Thymus (tissue), 11 donors: ENCODE measurements at regions not wholly inside any gene's neighbourhood (a gene's known extent, or its start where the extent isn't known, plus 50 kb on each side); places are given as distances from the start of the nearest gene placed in this dataset.

Experiments used
- DNase-seq, 9 donors: peaks; one replicate each; pipeline ENCODE4 v3.0.0-alpha.2; 2013; ENCODE audit warnings: low spot score in 9 of 9, low read depth in 6 of 9, missing footprints in 1 of 9
- H3K27ac ChIP-seq, 2 donors: one replicate each; pipeline ENCODE4 v1.5.1; 2013; ENCODE audit warnings: control low read depth in 1 of 2, low read depth in 1 of 2, low read length in 1 of 2, mild to moderate bottlenecking in 1 of 2, moderate library complexity in 1 of 2
- H3K27me3 ChIP-seq, 2 donors: one replicate each; pipeline ENCODE4 v1.5.1; 2013; ENCODE audit warnings: low read length in 1 of 2; ENCODE audit not compliant: control insufficient read depth in 2 of 2, insufficient read depth in 1 of 2
- H3K36me3 ChIP-seq, 2 donors: one replicate each; pipeline ENCODE4 v1.5.1; 2013; ENCODE audit warnings: low read length in 1 of 2, mild to moderate bottlenecking in 1 of 2, moderate library complexity in 1 of 2; ENCODE audit not compliant: control insufficient read depth in 2 of 2, insufficient read depth in 2 of 2
- H3K4me1 ChIP-seq, 2 donors: one replicate each; pipeline ENCODE4 v1.5.1; 2013; ENCODE audit warnings: low read length in 2 of 2; ENCODE audit not compliant: control insufficient read depth in 2 of 2, insufficient read depth in 2 of 2
- H3K4me3 ChIP-seq, 2 donors: one replicate each; pipeline ENCODE4 v1.5.1; 2013; ENCODE audit warnings: low read length in 2 of 2, control low read depth in 1 of 2, mild to moderate bottlenecking in 1 of 2
- H3K9me3 ChIP-seq, 2 donors: one replicate each; pipeline ENCODE4 v1.5.1; 2013; ENCODE audit warnings: low read length in 1 of 2, mild to moderate bottlenecking in 1 of 2; ENCODE audit not compliant: control insufficient read depth in 2 of 2, insufficient read depth in 1 of 2
- WGBS: extraction: QIAGEN DNeasy Blood & Tissue Kit; methylation state at CpG from one replicate; pipeline ENCODE4 v1.1.7; 2013; 5-methylcytosine and 5-hydroxymethylcytosine counted together
- donor health status: healthy.

DNA sequence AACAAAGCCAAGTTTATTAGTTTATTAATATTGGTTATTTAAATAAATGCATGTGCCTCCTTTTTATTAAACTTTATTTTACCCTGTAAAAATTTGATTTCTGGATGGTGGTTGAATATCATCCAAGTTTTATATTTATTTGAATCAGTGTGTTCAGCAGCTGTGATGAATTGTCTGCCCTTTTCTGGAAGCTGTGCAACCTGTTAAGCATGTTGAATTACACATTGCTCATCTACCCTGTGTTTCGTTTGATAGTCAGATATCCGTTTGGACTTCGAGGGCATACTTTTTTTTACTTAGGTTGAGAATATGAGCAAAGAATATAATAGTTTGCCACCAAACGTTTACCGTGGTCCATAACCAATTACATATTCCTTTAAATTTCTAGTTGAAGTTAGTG is 95.8 kb upstream of the TENM3 start:
- H3K36me3 ChIP-seq = no peaks in the 10 kb centered on the region
- no peak overlapping the region for H3K4me3 ChIP-seq
- H3K9me3 ChIP-seq = no peaks in the 10 kb centered on the region
- WGBS = 89% methylated on average over 5 of the region's 5 CpGs
- no peak overlapping the region for H3K27ac ChIP-seq
- H3K4me1 ChIP-seq = no peaks in the 10 kb centered on the region
- DNase-seq = no peak
- peaks cover 39 to 43% of the 10 kb centered on the region in 2 donors for H3K27me3 ChIP-seq

GRCh38 chr4:182150645-182151044 is 92.6 kb upstream of the TENM3 start:
- Histone ChIP-seq H3K36me3 (no peaks in the 10 kb centered on the region), H3K27ac (no peak overlapping the region), H3K4me1 (no peaks in the 10 kb centered on the region), H3K4me3 (no peak overlapping the region), H3K27me3 (peaks cover 7 to 14% of the 10 kb centered on the region in 2 donors), H3K9me3 (no peaks in the 10 kb centered on the region)
- 90% methylated on average over 3 of the region's 3 CpGs for WGBS
- DNase-seq = no peak

GRCh38 chr4:182155806-182156205 is 87.4 kb upstream of the TENM3 start:
- H3K9me3 ChIP-seq = no peaks in the 10 kb centered on the region
- H3K4me3 ChIP-seq = no peak overlapping the region
- no peak overlapping the region for H3K27ac ChIP-seq
- WGBS = 92% methylated on average over 1 of the region's 1 CpG
- no peaks in the 10 kb centered on the region for H3K4me1 ChIP-seq
- no peak for DNase-seq
- H3K27me3 ChIP-seq = no peaks in the 10 kb centered on the region
- H3K36me3 ChIP-seq = no peaks in the 10 kb centered on the region

- no peak for DNase-seq
- Histone ChIP-seq H3K9me3 (no peaks in the 10 kb centered on the region), H3K27me3 (no peaks in the 10 kb centered on the region), H3K27ac (no peak overlapping the region), H3K36me3 (no peaks in the 10 kb centered on the region), H3K4me1 (no peaks in the 10 kb centered on the region), H3K4me3 (no peak overlapping the region)
- 75% methylated on average over 8 of the region's 8 CpGs for WGBS
Observed at GRCh38 chr4:182163180-182163579, 80.0 kb upstream of the TENM3 start.

GRCh38 chr4:182169572-182169971 is 73.6 kb upstream of the TENM3 start:
- no peak for DNase-seq
- H3K9me3 ChIP-seq = no peaks in the 10 kb centered on the region
- WGBS = 87% methylated on average over 5 of the region's 5 CpGs
- no peak overlapping the region for H3K27ac ChIP-seq
- no peaks in the 10 kb centered on the region for H3K27me3 ChIP-seq
- H3K4me3 ChIP-seq = no peak overlapping the region
- no peaks in the 10 kb centered on the region for H3K4me1 ChIP-seq
- H3K36me3 ChIP-seq = no peaks in the 10 kb centered on the region

GRCh38 chr4:182169987-182170386 is 73.2 kb upstream of the TENM3 start:
- DNase-seq = no peak
- 89% methylated on average over 3 of the region's 3 CpGs for WGBS
- no peaks in the 10 kb centered on the region for H3K4me1 ChIP-seq
- H3K36me3 ChIP-seq = no peaks in the 10 kb centered on the region
- H3K4me3 ChIP-seq = no peak overlapping the region
- no peaks in the 10 kb centered on the region for H3K9me3 ChIP-seq
- H3K27me3 ChIP-seq = no peaks in the 10 kb centered on the region
- H3K27ac ChIP-seq = no peak overlapping the region

DNA sequence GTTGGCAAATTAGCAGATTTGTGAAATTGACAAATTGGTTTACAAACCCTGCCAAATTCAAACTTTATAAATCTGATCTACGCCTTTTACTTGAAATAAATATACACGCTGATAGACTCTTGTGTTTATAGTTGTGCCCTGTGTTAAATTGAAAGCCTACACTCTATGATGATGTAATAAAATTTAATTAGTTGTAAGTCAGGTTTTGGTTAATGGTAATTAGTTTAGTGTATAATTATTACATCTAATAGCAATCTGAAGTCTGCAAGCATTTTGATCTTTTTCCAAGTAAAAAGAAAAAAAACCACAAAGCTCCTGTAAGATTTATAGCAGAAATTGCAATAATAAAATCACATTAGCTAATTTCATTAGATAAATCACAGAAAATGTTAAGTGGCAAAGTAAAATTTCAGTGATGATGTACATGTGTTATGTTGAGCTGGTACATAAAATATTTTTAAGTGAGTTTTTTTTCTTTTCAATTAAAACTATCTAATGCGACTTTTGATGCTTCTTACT is 72.7 kb upstream of the TENM3 start:
- WGBS = 93% methylated on average over 3 of the region's 3 CpGs
- Histone ChIP-seq H3K9me3 (no peaks in the 10 kb centered on the region), H3K27me3 (no peaks in the 10 kb centered on the region), H3K4me1 (no peaks in the 10 kb centered on the region), H3K27ac (no peak overlapping the region), H3K4me3 (no peak overlapping the region), H3K36me3 (no peaks in the 10 kb centered on the region)
- no peak for DNase-seq

DNA sequence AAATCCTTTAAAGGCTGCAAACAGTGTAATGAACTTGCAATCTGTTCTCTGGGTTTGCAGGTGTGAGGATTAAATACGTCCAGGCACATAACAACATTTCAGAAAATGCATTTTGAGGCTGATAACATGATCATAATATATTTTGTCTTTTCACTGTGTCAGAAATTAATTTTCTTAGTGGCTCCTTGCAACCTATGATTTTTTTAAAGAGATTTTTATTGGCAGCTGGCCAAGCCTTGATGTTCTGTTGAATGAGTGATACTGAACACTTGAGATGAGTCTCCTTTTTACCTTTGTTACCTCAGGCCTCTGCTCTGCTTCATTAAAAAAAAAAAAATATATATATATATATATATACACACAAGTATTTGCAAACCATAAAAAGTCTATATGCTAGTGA is 68.2 kb upstream of the TENM3 start:
- no peak overlapping the region for H3K27ac ChIP-seq
- no peaks in the 10 kb centered on the region for H3K9me3 ChIP-seq
- WGBS = 82% methylated on average over 1 of the region's 1 CpG
- H3K4me1 ChIP-seq = no peaks in the 10 kb centered on the region
- DNase-seq = no peak
- H3K4me3 ChIP-seq = no peak overlapping the region
- no peaks in the 10 kb centered on the region for H3K36me3 ChIP-seq
- H3K27me3 ChIP-seq = no peaks in the 10 kb centered on the region

- DNase-seq = no peak
Observed at GRCh38 chr4:182175788-182176519, 67.2 kb upstream of the TENM3 start.

More at GRCh38 chr4:182175788-182176519, 67.2 kb upstream of the TENM3 start:
- no peaks in the 10 kb centered on the region for H3K27me3 ChIP-seq
- H3K27ac ChIP-seq = no peak overlapping the region
- H3K4me1 ChIP-seq = no peaks in the 10 kb centered on the region
- WGBS = 94% methylated on average over 19 of the region's 19 CpGs
- no peaks in the 10 kb centered on the region for H3K9me3 ChIP-seq
- H3K4me3 ChIP-seq = no peak overlapping the region
- H3K36me3 ChIP-seq = no peaks in the 10 kb centered on the region
